ENCODE measurements at regions not wholly inside any gene's neighbourhood (a gene's known extent, or its start where the extent isn't known, plus 50 kb on each side); places are given as distances from the start of the nearest gene placed in this dataset.

GRCh38 chr1:218585511-218586184 is 240.5 kb downstream of the TGFB2 start:
- Histone ChIP-seq H3K9ac (ENCODE audit: low read length) (no peak overlapping the region), H3K36me3 (ENCODE audit: insufficient read depth, low read length) (no peaks in the 10 kb centered on the region), H3K27me3 (ENCODE audit: control insufficient read depth in 1 of 2, insufficient read depth in 2 of 2, low read length in 2 of 2) (no peaks in the 10 kb centered on the region), H3K27ac (ENCODE audit: low read depth, low read length) (no peak overlapping the region), H3K9me3 (ENCODE audit: low read length) (no peaks in the 10 kb centered on the region), H3K4me1 (ENCODE audit: insufficient read depth, low read length) (no peaks in the 10 kb centered on the region), H3K4me3 (ENCODE audit: low read depth in 1 of 2, low read length in 2 of 2) (no peak overlapping the region)

GRCh38 chr1:218587900-218588299 is 242.8 kb downstream of the TGFB2 start:
- no peaks in the 10 kb centered on the region for H3K36me3 ChIP-seq (ENCODE audit: insufficient read depth, low read length)
- no peaks in the 10 kb centered on the region for H3K27me3 ChIP-seq (ENCODE audit: control insufficient read depth in 1 of 2, insufficient read depth in 2 of 2, low read length in 2 of 2)
- H3K4me3 ChIP-seq (ENCODE audit: low read depth in 1 of 2, low read length in 2 of 2) = no peak overlapping the region
- no peaks in the 10 kb centered on the region for H3K9me3 ChIP-seq (ENCODE audit: low read length)
- no peak overlapping the region for H3K27ac ChIP-seq (ENCODE audit: low read depth, low read length)
- no peaks in the 10 kb centered on the region for H3K4me1 ChIP-seq (ENCODE audit: insufficient read depth, low read length)
- H3K9ac ChIP-seq (ENCODE audit: low read length) = no peak overlapping the region

GRCh38 chr1:218588540-218589172 is 243.5 kb downstream of the TGFB2 start:
- H3K36me3 ChIP-seq (ENCODE audit: insufficient read depth, low read length) = no peaks in the 10 kb centered on the region
- H3K9me3 ChIP-seq (ENCODE audit: low read length) = no peaks in the 10 kb centered on the region
- H3K27me3 ChIP-seq (ENCODE audit: control insufficient read depth in 1 of 2, insufficient read depth in 2 of 2, low read length in 2 of 2) = no peaks in the 10 kb centered on the region
- H3K4me3 ChIP-seq (ENCODE audit: low read depth in 1 of 2, low read length in 2 of 2) = no peak overlapping the region
- H3K9ac ChIP-seq (ENCODE audit: low read length) = no peak overlapping the region
- H3K27ac ChIP-seq (ENCODE audit: low read depth, low read length) = no peak overlapping the region
- no peaks in the 10 kb centered on the region for H3K4me1 ChIP-seq (ENCODE audit: insufficient read depth, low read length)

GRCh38 chr1:218589487-218589886 is 244.4 kb downstream of the TGFB2 start:
- H3K9ac ChIP-seq (ENCODE audit: low read length) = no peak overlapping the region
- H3K9me3 ChIP-seq (ENCODE audit: low read length) = no peaks in the 10 kb centered on the region
- H3K27ac ChIP-seq (ENCODE audit: low read depth, low read length) = no peak overlapping the region
- no peaks in the 10 kb centered on the region for H3K27me3 ChIP-seq (ENCODE audit: control insufficient read depth in 1 of 2, insufficient read depth in 2 of 2, low read length in 2 of 2)
- no peaks in the 10 kb centered on the region for H3K36me3 ChIP-seq (ENCODE audit: insufficient read depth, low read length)
- no peak overlapping the region for H3K4me3 ChIP-seq (ENCODE audit: low read depth in 1 of 2, low read length in 2 of 2)
- H3K4me1 ChIP-seq (ENCODE audit: insufficient read depth, low read length) = no peaks in the 10 kb centered on the region

- Histone ChIP-seq H3K9ac (ENCODE audit: low read length) (no peak overlapping the region), H3K27me3 (ENCODE audit: control insufficient read depth in 1 of 2, insufficient read depth in 2 of 2, low read length in 2 of 2) (no peaks in the 10 kb centered on the region), H3K4me3 (ENCODE audit: low read depth in 1 of 2, low read length in 2 of 2) (no peak overlapping the region), H3K27ac (ENCODE audit: low read depth, low read length) (no peak overlapping the region), H3K4me1 (ENCODE audit: insufficient read depth, low read length) (no peaks in the 10 kb centered on the region), H3K36me3 (ENCODE audit: insufficient read depth, low read length) (no peaks in the 10 kb centered on the region), H3K9me3 (ENCODE audit: low read length) (no peaks in the 10 kb centered on the region)
Measured at GRCh38 chr1:218591966-218592365, 246.8 kb downstream of the TGFB2 start.

GRCh38 chr1:218592688-218593087 is 247.6 kb downstream of the TGFB2 start:
- no peak overlapping the region for H3K9ac ChIP-seq (ENCODE audit: low read length)
- no peaks in the 10 kb centered on the region for H3K4me1 ChIP-seq (ENCODE audit: insufficient read depth, low read length)
- H3K9me3 ChIP-seq (ENCODE audit: low read length) = no peaks in the 10 kb centered on the region
- H3K36me3 ChIP-seq (ENCODE audit: insufficient read depth, low read length) = no peaks in the 10 kb centered on the region
- H3K27ac ChIP-seq (ENCODE audit: low read depth, low read length) = no peak overlapping the region
- H3K4me3 ChIP-seq (ENCODE audit: low read depth in 1 of 2, low read length in 2 of 2) = no peak overlapping the region
- H3K27me3 ChIP-seq (ENCODE audit: control insufficient read depth in 1 of 2, insufficient read depth in 2 of 2, low read length in 2 of 2) = no peaks in the 10 kb centered on the region

GRCh38 chr1:218600968-218601367 is 255.8 kb downstream of the TGFB2 start:
- H3K9ac ChIP-seq (ENCODE audit: low read length) = no peak overlapping the region
- H3K4me1 ChIP-seq (ENCODE audit: insufficient read depth, low read length) = no peaks in the 10 kb centered on the region
- no peak overlapping the region for H3K27ac ChIP-seq (ENCODE audit: low read depth, low read length)
- no peaks in the 10 kb centered on the region for H3K27me3 ChIP-seq (ENCODE audit: control insufficient read depth in 1 of 2, insufficient read depth in 2 of 2, low read length in 2 of 2)
- no peaks in the 10 kb centered on the region for H3K36me3 ChIP-seq (ENCODE audit: insufficient read depth, low read length)
- no peaks in the 10 kb centered on the region for H3K9me3 ChIP-seq (ENCODE audit: low read length)
- no peak overlapping the region for H3K4me3 ChIP-seq (ENCODE audit: low read depth in 1 of 2, low read length in 2 of 2)

GRCh38 chr1:218604217-218604616 is 259.1 kb downstream of the TGFB2 start:
- Histone ChIP-seq H3K4me3 (ENCODE audit: low read depth in 1 of 2, low read length in 2 of 2) (no peak overlapping the region), H3K9ac (ENCODE audit: low read length) (no peak overlapping the region), H3K36me3 (ENCODE audit: insufficient read depth, low read length) (no peaks in the 10 kb centered on the region), H3K9me3 (ENCODE audit: low read length) (no peaks in the 10 kb centered on the region), H3K27ac (ENCODE audit: low read depth, low read length) (no peak overlapping the region), H3K27me3 (ENCODE audit: control insufficient read depth in 1 of 2, insufficient read depth in 2 of 2, low read length in 2 of 2) (no peaks in the 10 kb centered on the region), H3K4me1 (ENCODE audit: insufficient read depth, low read length) (no peaks in the 10 kb centered on the region)

GRCh38 chr1:218611916-218612585 is 266.9 kb downstream of the TGFB2 start:
- Histone ChIP-seq H3K4me1 (ENCODE audit: insufficient read depth, low read length) (no peaks in the 10 kb centered on the region), H3K27ac (ENCODE audit: low read depth, low read length) (no peak overlapping the region), H3K36me3 (ENCODE audit: insufficient read depth, low read length) (no peaks in the 10 kb centered on the region), H3K27me3 (ENCODE audit: control insufficient read depth in 1 of 2, insufficient read depth in 2 of 2, low read length in 2 of 2) (no peaks in the 10 kb centered on the region), H3K4me3 (ENCODE audit: low read depth in 1 of 2, low read length in 2 of 2) (no peak overlapping the region), H3K9ac (ENCODE audit: low read length) (no peak overlapping the region), H3K9me3 (ENCODE audit: low read length) (no peaks in the 10 kb centered on the region)

GRCh38 chr1:218613105-218613504 is 268.0 kb downstream of the TGFB2 start:
- Histone ChIP-seq H3K4me3 (ENCODE audit: low read depth in 1 of 2, low read length in 2 of 2) (no peak overlapping the region), H3K27me3 (ENCODE audit: control insufficient read depth in 1 of 2, insufficient read depth in 2 of 2, low read length in 2 of 2) (no peaks in the 10 kb centered on the region), H3K4me1 (ENCODE audit: insufficient read depth, low read length) (no peaks in the 10 kb centered on the region), H3K36me3 (ENCODE audit: insufficient read depth, low read length) (no peaks in the 10 kb centered on the region), H3K9ac (ENCODE audit: low read length) (no peak overlapping the region), H3K27ac (ENCODE audit: low read depth, low read length) (no peak overlapping the region), H3K9me3 (ENCODE audit: low read length) (no peaks in the 10 kb centered on the region)

- Histone ChIP-seq H3K27ac (ENCODE audit: low read depth, low read length) (no peak overlapping the region), H3K9me3 (ENCODE audit: low read length) (no peaks in the 10 kb centered on the region), H3K4me1 (ENCODE audit: insufficient read depth, low read length) (no peaks in the 10 kb centered on the region), H3K36me3 (ENCODE audit: insufficient read depth, low read length) (no peaks in the 10 kb centered on the region), H3K27me3 (ENCODE audit: control insufficient read depth in 1 of 2, insufficient read depth in 2 of 2, low read length in 2 of 2) (no peaks in the 10 kb centered on the region), H3K4me3 (ENCODE audit: low read depth in 1 of 2, low read length in 2 of 2) (no peak overlapping the region), H3K9ac (ENCODE audit: low read length) (no peak overlapping the region)
Measured at GRCh38 chr1:218614031-218614430, 268.9 kb downstream of the TGFB2 start.
